GM12865 (cell line): ENCODE measurements at regions not wholly inside any gene's neighbourhood (a gene's known extent, or its start where the extent isn't known, plus 50 kb on each side); places are given as distances from the start of the nearest gene placed in this dataset.

Source experiments
- DNase-seq: peaks from one replicate; pipeline ENCODE4 v3.0.0; 2010; ENCODE audit warnings: low read depth
- H3K4me3 ChIP-seq: 2 replicates; pipeline ENCODE4 v1.5.1; 2011; ENCODE audit warnings: mild to moderate bottlenecking, low read depth, low read length, control low read depth
- CTCF ChIP-seq: IDR thresholded peaks from 2 replicates; pipeline ENCODE4 v1.5.1; 2011; ENCODE audit warnings: low read length, control low read depth, low read depth, inconsistent platforms; ENCODE audit not compliant: insufficient read depth; ENCODE audit errors: missing control alignments

- no peak for DNase-seq
- H3K4me3 ChIP-seq = no peak overlapping the region
- TF ChIP-seq CTCF = no peak
Observed at GRCh38 chr9:82605657-82606031, 457.3 kb downstream of the RASEF start.

- DNase-seq = no peak
- no peak for TF ChIP-seq CTCF
- H3K4me3 ChIP-seq = no peak overlapping the region
Observed at GRCh38 chr9:82606071-82606470, 456.9 kb downstream of the RASEF start.

- peak; percentile 41 for TF ChIP-seq CTCF
- DNase-seq = peak; percentile 54
- no peak overlapping the region for H3K4me3 ChIP-seq
Observed at GRCh38 chr9:82606492-82607382, 456.2 kb downstream of the RASEF start.

GRCh38 chr9:82608487-82608886, 454.5 kb downstream of the RASEF start:
- H3K4me3 ChIP-seq = no peak overlapping the region
- no peak for TF ChIP-seq CTCF
- DNase-seq = no peak

- TF ChIP-seq CTCF = no peak
Observed at GRCh38 chr9:82612942-82613341, 450.0 kb downstream of the RASEF start.

GRCh38 chr9:82613498-82613897, 449.4 kb downstream of the RASEF start:
- H3K4me3 ChIP-seq = no peak overlapping the region
- DNase-seq = no peak
- TF ChIP-seq CTCF = no peak

More at GRCh38 chr9:82612942-82613341, 450.0 kb downstream of the RASEF start:
- no peak for DNase-seq
- H3K4me3 ChIP-seq = no peak overlapping the region

- no peak overlapping the region for H3K4me3 ChIP-seq
- DNase-seq = no peak
- TF ChIP-seq CTCF = no peak
Observed at GRCh38 chr9:82616545-82616944, 446.4 kb downstream of the RASEF start.
